Limb (tissue), 2 donors: ENCODE measurements at regions not wholly inside any gene's neighbourhood (a gene's known extent, or its start where the extent isn't known, plus 50 kb on each side); places are given as distances from the start of the nearest gene placed in this dataset.

Source experiments
- DNase-seq, 2 donors: peaks; one replicate each; pipeline ENCODE4 v3.0.0-alpha.2; 2016; ENCODE audit errors: extremely low spot score in 2 of 2

GRCh38 chr10:78890506-78890905 is 178.3 kb upstream of the ZMIZ1 start:
- DNase-seq, result peak in 1 of 2 donors; percentile 20

- no peak for DNase-seq
Observed at GRCh38 chr10:78891741-78892140, 177.0 kb upstream of the ZMIZ1 start.

GRCh38 chr10:78892338-78893176 is 176.2 kb upstream of the ZMIZ1 start:
- DNase-seq, result peak in 1 of 2 donors; percentile 14

DNA sequence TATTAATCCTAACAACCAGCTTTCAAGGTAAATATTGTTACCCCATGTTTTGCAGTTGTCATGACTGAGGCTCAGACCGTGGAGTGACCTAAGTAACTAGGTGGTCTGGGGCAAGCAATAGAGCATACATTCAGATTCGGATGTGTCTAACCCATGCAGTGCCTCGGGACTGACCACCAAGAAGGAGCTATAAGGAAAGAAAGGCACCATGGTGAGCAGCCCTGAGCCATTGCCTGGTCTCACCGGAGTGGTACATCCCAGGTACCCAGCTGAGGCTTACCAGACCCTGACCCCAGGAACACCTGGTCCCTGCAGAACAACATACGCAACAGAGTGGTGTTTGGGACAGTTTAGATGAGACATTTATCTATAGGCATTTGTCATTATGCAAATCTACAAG is 175.5 kb upstream of the ZMIZ1 start:
- no peak for DNase-seq

DNA sequence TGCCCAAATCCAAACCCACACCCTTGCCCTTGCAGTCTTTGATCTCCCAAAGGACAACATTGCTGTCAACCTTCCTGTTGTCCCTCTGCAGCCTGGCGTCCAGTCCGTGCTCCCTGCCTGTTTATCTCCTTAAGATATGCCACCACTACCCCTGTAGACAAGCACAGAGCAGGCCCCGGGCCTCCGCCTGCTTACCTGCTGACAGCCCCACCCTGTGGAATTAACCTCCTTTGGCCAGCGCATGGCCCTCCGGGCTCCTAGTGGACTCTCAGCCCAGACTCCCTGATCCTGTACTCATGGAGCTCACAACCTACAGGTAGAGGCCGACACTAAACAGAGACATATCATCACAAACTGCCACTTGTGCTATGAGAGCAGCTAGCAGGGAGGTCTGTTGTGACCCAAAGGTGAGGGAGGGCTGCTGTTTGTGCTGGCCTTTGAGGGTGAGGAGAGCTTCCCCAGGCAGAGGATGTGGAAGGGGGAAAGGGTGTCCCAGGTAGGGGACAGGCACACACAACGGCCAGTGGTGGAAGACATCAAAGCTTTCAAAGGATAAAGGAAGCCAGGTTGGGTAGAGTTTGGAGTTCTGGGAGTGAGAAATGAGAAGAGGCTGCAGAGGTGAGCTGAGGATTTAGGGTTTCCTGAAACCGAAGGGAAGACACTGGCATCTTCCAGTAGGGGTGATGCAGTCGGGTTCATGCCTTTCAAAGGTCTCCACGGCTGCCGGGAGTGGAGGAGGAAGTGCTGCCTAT is 174.5 kb upstream of the ZMIZ1 start:
- DNase-seq, result peak in 1 of 2 donors; percentile 16

GRCh38 chr10:78894841-78895195 is 173.9 kb upstream of the ZMIZ1 start:
- no peak for DNase-seq

- DNase-seq, result peak in 1 of 2 donors; percentile 16
Observed at GRCh38 chr10:78895469-78895868, 173.3 kb upstream of the ZMIZ1 start.

DNA sequence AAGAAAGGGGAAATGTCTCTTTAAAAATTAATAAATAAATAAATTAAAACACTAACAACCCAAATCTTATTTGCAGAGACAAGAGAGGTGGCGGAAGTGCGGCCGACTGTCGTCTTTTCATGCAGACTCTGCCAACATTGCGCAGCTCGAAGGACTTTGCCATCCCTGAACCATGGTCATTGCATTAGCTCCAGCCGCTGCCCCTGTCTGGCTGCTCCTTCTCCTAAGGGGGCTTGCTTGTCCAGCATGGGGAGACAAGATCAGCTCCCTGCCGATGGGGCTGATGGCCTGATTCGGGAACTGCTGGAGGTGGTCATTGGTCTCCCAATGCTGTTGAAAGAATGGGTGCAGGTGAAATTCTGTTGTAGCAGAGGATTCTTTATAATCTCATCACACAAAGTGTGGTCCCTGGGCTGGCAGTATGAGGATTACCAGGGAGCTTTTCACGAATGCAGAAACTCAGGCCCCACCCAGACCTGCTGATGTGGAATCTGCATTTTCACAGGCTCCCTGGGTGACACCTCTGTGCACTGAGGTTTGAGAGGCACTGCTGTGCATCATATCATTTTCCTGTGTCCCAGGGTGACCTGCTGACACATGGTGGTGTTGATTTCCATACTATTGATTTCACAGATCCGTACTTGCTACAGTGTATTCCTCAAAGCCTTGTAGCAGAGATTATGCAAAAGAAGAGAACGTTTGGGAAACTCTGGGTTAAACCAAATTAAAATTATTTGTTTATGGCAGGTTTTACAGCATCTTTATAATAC is 172.4 kb upstream of the ZMIZ1 start:
- peak in 1 of 2 donors; percentile 22 for DNase-seq

DNA sequence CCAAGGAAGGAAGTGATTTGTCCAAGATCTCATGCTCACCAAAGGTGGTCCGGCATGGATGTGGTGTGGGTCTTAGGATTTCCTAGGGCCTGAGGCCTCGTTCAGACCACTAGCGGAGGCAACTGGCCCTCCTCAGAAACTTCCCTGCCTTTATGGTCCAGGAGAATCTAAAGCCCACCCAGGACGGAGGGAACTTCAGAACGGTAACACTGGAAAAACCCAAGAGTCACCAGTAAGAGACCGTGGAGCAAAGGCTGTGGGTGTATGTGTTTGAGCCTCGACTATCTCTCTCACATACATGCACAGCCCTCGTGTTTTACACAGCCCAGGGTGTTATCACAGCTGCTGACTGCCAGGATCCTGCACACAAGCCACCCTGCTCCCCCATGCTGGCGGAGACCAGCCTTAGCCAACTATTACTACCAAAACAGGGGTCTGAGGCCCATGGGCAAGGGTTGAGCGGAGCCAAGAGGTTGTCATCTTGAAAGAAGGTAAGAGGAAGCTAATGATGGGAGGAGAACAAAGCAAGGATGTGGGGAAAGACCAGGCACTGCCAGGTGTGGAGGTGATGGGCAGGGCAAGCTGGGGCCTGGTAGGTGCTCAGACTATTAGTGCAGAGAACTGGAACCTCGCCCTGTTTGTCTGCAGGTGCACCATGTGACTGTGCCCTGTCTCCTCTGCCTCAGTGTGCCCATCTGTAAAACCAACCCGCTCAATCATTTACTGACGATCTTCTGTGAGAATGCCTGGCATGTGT is 170.2 kb upstream of the ZMIZ1 start:
- DNase-seq, result peak in 1 of 2 donors; percentile 20

GRCh38 chr10:78899098-78899754 is 169.5 kb upstream of the ZMIZ1 start:
- DNase-seq, result peak in 1 of 2 donors; percentile 12

GRCh38 chr10:78899996-78900714 is 168.6 kb upstream of the ZMIZ1 start:
- DNase-seq, result peak; percentile 24 to 47

DNA sequence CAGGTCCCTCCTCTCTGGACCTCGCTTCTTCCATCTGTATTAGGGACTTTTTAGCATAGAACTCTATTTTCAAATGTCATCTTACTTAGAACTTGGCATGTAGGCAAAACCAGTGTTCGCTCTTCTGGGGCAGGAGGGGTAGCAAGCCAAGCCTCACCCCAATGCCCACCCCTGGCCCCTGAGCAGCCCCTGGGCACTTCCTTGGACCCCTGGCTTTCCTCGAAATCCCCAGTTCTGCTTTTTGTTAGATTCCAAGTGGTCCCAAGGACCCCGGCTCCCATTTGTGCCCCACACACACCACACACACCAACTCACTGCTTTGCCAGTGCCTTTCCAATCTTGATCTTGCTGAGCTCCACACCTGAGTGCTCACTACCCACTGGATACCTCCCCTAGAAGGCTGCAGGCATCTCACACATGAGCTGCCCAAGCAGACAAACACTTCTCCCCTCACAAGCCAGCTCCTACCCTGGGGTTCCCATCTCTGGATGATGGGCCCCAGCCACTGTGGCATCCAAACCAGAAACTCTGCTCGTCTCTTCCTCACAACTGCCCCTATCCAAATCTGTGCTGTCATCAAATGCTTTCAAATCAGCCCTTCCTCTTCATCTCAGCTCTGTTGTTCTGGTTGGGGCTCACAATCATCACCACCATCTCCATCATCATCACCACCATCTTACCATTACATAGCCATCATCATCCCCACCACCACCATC is 167.9 kb upstream of the ZMIZ1 start:
- DNase-seq, result no peak

- DNase-seq, result no peak
Observed at GRCh38 chr10:78901694-78902093, 167.1 kb upstream of the ZMIZ1 start.

DNA sequence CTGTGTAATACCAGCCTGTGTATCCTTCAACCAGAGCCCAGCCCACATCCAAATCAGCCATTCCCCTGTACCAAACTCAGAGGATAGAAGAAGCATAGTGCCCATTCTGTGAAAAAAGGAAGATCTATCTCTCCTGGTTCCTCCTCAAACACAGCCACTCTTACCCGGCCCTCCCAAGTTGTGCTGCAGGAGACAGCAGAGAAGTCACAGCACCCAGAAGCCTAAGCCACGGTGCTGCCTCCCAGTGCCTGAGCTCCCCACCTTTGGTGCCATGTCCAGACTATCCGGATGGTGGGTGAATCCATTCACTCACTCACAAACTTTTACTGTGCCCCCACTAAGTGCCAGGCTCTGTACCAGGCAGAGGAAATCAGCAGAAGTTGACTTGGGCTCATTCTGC is 166.0 kb upstream of the ZMIZ1 start:
- peak in 1 of 2 donors; percentile 10 for DNase-seq

GRCh38 chr10:78903341-78903940 is 165.3 kb upstream of the ZMIZ1 start:
- no peak for DNase-seq

DNA sequence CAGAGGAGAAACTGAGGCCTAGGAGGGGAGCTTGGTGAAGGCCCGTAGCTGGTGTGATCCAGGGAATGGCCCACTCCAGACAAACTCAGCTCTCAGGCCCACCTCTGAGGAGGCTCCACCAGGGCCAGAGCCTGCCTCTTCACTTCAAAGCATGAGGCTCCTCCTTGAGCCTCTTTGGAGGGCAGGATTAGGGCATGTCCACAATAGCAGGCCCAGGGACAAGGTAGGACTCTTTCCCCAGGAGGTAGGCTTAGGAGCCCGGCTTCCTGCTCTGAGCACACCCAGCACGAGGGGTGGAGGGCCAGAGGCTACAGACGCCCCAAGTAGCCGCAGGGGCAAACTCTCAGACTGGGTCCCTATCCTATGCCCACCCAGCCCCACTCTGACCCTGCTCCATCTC is 164.6 kb upstream of the ZMIZ1 start:
- peak in 1 of 2 donors; percentile 12 for DNase-seq

DNA sequence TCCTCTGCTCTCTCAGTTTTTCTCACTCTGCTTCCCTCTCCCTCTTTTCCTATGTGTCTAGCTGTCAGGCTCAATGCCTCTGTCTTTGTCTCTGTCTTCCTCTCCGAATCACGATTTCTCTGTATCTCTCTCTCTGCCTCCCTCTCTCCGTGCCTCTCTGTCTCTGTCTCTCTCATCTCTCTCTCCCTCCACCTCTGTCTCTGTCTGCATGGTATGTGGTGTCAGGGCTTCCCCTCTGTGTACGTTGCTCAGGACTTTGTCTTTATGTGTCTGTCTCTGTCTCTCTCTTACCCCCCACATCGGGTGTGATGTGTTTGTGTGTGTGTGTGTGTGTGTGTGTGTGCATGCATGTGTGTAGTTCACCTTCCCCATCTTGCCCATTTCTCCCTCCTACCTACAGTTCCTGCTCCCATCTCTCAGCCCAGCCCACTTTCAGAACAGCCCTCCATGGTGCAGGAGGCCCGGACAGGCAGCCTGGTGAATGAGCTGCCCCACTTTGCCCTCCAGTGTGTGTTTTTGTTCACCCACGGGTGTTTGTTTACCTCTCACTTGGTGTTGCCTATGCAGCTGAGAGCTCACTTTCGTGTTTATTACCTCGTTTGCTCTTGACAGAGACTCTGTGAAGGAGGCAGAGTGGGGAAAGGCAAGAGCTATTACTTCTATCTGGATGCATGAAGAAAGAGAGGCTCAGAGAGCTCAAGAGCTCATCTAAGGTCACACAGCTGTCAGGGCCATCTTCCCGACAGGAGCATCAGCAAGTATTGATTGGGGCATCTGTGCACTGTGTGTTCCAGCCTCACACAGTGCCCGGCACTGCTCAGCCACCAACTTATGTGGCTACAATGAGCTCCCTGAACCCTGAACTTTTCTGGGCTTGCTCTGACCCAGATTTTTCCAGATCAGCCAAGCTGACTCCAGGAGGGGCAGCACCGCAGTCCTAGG is 163.5 kb upstream of the ZMIZ1 start:
- DNase-seq, result peak in 1 of 2 donors; percentile 17

- DNase-seq, result peak in 1 of 2 donors; percentile 38
Observed at GRCh38 chr10:78905957-78906308, 162.8 kb upstream of the ZMIZ1 start.
